ENCODE measurements at regions not wholly inside any gene's neighbourhood (a gene's known extent, or its start where the extent isn't known, plus 50 kb on each side); places are given as distances from the start of the nearest gene placed in this dataset.
"Not testable (repeated sequence)": the region's sequence is repeated elsewhere in the genome, so short reads cannot be mapped to it uniquely, and the experiment has no call there.

DNA sequence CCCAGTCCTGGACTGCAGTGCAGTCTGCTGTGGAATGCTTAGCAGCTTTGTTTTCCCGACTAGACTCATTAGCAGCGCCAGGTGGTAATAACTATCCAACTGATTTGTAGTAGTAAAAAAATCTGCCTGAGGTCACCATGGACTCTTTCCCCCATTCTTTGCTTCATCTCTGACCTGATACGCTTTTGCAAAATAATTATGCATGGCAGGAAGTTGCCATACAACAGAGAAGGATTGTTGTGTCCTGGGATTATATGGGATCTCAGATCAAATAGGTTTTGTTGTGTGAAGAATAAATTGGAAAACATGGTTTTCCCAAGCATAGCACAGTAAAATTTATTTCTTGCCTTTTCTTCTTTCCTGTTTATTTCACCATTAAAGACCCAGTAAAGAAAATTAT, 72.4 kb upstream of the ATP5MC3 start:
- no peak for DNase-seq (ENCODE audit: low read depth)

DNA sequence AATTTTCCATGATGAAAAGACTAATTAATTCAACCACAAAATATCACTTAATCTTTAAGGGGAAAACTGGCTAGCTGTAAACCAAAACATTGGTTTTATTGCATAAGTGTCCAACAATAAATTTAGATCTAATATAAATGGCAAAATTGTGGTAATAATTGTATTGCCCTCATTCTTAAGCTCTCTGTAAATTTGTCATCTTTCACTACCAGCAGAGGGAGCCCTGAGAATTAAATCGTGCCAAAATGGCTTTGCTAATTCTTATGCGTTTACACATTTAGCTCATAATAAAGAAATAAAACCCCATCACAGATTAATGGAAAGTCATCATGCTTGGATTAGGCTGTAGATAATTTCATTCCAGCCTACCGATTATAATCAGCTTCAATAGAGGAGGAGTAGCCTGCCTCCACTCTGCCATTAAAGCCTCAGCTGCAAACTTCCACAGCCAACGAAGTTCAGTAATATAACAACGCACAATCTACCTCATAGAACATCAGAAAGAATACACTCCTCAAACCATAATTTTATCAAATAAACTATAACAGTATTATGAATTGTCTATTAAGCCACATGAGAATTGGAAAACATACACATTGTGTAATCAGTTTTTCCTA, 70.0 kb upstream of the ATP5MC3 start:
- peak; percentile 39 for DNase-seq (ENCODE audit: low read depth)

DNA sequence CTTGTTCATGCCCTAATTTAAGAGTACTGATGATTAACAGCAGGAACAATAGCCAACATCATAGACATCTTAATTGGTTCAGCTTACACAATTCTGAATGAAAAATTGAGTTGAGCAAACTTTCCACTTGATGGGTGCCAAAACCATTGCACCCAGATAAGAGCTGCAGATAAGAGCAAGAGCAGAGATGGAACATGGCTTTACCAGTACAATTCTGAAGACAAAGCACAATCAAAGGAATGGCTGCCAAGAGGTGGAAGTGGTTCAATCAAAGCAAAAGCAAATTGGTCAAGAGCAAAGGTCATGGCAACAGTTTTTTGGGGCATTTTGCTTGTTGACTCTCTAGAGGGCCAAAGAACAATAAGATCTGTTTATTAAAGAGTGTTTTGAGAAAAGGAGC, 65.6 kb upstream of the ATP5MC3 start:
- DNase-seq (ENCODE audit: low read depth): no peak

DNA sequence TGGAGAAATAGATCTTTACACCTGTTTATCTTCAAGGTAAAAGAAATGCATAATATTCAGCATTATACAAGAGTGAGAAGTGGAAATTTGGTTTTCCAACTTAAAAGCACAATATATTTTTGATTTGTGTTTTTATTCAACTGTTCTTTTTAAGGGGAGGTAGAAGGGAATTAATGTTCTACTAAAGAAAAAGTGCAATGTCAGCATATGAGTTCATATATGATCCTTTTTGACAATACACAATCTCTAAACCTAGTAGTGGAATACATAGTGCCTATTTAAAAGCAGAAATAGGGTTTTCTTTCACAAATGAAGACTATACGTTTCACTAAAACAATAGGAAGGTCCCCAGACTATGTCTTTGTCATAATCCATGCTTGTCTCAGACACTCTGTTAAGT, 63.2 kb upstream of the ATP5MC3 start:
- DNase-seq (ENCODE audit: low read depth): no peak

DNA sequence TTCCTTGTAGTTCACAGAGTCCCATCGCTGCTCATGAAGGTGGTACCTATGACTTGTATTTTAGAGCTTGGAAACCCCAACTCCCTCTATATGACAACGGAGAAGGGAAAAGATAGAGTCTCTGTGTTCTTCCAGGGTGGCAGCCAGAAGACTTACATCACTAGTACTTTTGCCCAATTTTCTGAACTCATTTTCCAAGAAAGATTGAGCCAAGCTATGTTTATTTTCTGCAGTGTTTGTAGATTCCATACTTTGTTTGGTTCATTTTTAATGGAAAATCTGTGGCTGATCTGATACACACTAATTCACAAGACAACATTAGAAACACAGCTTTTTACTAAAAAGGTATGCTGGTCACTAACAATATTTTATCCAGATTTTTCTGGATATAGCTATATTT, 60.2 kb upstream of the ATP5MC3 start:
- DNase-seq (ENCODE audit: low read depth): no peak

DNA sequence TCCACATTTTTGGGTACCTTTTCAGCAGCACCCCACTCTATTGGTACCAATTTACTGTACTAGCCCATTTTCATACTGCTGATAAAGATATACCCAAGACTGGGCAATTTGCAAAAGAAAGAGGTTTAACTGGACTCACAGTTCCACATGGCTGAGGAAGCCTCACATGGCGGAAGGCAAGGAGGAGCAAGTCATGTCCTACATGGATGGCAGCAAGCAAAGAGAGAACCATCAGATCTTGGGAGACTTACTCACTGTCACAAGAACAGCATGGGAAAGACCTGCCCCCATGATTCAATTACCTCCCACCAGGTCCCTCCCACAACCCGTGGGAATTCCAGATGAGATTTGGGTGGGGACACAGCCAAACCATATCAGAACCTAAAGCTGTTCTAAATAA, 58.5 kb upstream of the ATP5MC3 start:
- DNase-seq (ENCODE audit: low read depth): not testable (repeated sequence)

DNA sequence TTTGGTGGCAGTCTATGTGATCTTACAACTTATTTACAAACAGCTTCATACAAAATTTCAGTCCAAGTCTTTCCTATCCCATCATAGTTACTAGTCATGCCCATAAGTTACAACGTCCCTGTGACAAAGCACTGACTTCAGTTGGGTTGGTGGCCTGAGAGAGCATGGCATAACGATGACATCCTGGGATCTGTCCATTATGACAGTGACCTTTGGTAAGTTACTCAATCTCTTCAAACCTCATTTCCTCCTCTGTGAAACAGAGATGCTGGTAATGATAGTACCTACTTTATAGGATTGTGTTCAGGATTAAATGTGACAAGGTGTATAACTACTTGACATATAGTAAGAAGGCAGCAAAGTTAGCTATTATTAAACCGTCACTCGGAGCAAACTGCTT, 55.4 kb upstream of the ATP5MC3 start:
- no peak for DNase-seq (ENCODE audit: low read depth)

DNA sequence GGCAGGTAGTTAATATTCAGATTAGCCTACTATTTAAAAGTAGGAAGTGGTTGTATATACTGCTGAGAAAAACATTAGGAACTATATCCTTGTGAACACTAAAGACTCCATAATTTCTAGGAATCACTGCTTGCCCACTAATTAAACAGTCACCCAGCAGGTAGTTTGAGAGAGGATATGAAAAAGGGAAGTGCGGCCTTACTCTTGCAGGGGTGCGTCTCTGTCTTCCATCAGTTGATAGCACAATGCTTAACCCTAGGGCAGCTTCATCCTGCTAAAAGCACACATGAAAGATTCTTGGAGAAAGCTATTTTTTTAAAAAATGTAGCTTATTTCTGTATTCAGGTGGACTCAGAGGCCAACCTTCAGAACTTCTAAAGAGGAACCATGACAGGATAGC, 53.1 kb upstream of the ATP5MC3 start:
- no peak for DNase-seq (ENCODE audit: low read depth)

DNA sequence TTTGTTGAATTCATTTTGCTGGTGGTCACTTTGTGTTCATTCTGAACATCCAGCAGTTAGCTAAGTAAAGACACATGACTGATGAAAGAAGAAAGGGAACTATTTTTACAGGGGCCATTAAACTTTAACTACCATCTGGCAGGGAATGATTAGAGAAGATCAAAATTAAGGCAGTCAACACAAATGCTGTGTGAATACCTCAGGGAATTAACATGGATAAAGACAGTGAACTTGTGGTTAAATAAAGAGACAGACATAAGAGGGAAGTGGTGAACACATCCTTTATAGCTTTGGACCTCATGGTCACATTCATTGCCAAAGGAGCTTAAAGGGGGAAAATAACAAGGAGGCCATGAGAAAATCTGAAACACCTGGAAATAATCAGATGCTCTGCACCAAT, 52.6 kb upstream of the ATP5MC3 start:
- DNase-seq (ENCODE audit: low read depth): no peak

DNA sequence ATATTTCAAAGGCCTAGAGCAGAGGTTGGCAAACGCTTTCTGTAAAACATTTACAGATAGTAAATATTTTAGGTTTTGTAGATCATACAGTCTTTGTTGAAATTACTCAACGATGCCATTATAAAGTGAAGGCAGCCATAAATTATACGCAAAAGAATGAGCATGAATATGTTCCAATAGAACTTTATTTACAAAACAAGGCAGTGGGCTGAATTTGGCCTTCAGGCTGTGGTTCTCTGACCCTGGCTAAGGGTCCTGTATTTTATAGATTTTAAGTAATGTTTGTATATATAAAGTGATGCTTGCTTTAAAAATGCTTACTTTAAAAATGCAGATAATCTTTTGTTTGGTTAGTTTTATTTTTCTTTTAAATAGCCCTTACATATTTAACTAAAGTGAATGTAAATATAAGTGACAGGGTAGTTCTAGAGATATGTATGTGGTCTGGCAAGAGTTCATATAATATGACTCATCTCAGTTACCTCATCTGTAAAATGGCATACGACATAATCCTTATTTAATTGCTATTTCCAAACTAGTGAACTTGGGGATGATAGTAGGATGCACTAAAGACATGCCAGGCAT, 51.7 kb upstream of the ATP5MC3 start:
- peak; percentile 57 for DNase-seq (ENCODE audit: low read depth)

Data from RPMI7951 (cell line).